SU-DHL-6 (cell line): ENCODE measurements at regions not wholly inside any gene's neighbourhood (a gene's known extent, or its start where the extent isn't known, plus 50 kb on each side); places are given as distances from the start of the nearest gene placed in this dataset.

Experiments
- CTCF ChIP-seq: fragments of 200-600 bp; sonication (generic); IDR thresholded peaks from one replicate; pipeline ENCODE4 v1.5.1; 2017; ENCODE audit warnings: antibody characterized with exemption, mild to moderate bottlenecking, low read length, moderate library complexity; ENCODE audit not compliant: insufficient read depth, poor library complexity, severe bottlenecking
- EZH2phosphoT487 ChIP-seq: fragments of 200-600 bp; sonication (generic), shearing (Covaris generic); conservative IDR thresholded peaks from 2 replicates; pipeline ENCODE4 v1.6.1; 2018; ENCODE audit warnings: mild to moderate bottlenecking, antibody characterized with exemption, low read length, moderate library complexity, mixed read lengths

- TF ChIP-seq CTCF (no peak), EZH2phosphoT487 (no peak)
These were observed 95.9 kb upstream of the KLHL25 start for GRCh38 chr15:85890620-85890980.
